ENCODE measurements at regions not wholly inside any gene's neighbourhood (a gene's known extent, or its start where the extent isn't known, plus 50 kb on each side); places are given as distances from the start of the nearest gene placed in this dataset.
"Not testable (repeated sequence)": the region's sequence is repeated elsewhere in the genome, so short reads cannot be mapped to it uniquely, and the experiment has no call there.

- no peak overlapping the region for H3K4me3 ChIP-seq (ENCODE audit: low read depth, low read length)
- no peak for DNase-seq (ENCODE audit: low read depth)
- in situ Hi-C loops (cut with HindIII; ENCODE audit: low sequenced_read_pairs), result no loop called here
- TF ChIP-seq, protein P1, sequence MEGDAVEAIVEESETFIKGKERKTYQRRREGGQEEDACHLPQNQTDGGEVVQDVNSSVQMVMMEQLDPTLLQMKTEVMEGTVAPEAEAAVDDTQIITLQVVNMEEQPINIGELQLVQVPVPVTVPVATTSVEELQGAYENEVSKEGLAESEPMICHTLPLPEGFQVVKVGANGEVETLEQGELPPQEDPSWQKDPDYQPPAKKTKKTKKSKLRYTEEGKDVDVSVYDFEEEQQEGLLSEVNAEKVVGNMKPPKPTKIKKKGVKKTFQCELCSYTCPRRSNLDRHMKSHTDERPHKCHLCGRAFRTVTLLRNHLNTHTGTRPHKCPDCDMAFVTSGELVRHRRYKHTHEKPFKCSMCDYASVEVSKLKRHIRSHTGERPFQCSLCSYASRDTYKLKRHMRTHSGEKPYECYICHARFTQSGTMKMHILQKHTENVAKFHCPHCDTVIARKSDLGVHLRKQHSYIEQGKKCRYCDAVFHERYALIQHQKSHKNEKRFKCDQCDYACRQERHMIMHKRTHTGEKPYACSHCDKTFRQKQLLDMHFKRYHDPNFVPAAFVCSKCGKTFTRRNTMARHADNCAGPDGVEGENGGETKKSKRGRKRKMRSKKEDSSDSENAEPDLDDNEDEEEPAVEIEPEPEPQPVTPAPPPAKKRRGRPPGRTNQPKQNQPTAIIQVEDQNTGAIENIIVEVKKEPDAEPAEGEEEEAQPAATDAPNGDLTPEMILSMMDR (IDR thresholded peaks at IDR 0.05; ENCODE audit: low read depth, low read length, missing control alignments), result no peak
These were observed 199.9 kb downstream of the CXXC4 start for GRCh38 chr4:104294811-104295210.

- in situ Hi-C loops (cut with HindIII; ENCODE audit: low sequenced_read_pairs), result no loop called here
- no peak overlapping the region for H3K4me3 ChIP-seq (ENCODE audit: low read depth, low read length)
- no peak for DNase-seq (ENCODE audit: low read depth)
- TF ChIP-seq, protein P1 (IDR thresholded peaks at IDR 0.05; ENCODE audit: low read depth, low read length, missing control alignments), result no peak
These were observed 207.8 kb downstream of the CXXC4 start for GRCh38 chr4:104286867-104287266.

DNA sequence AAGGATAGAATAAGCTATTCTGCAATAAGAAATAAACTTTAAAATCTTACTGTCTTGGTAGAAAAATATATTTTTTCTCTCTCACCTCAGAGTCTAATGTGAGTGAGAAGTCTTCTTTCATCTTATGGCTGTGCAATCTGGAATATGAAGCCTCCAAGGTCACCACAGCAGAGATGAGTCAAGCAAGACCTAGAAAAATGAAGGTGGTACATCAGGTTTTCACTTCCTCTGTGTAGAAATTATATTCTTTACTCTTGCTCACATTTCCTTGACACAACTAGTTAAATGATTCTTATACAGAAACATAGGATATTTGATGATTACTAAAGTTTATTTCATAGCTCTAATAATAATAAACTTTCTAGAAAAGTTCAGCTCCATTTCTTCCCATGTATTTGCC, 211.4 kb downstream of the CXXC4 start:
- H3K4me3 ChIP-seq (ENCODE audit: low read depth, low read length), result no peak overlapping the region
- no peak for DNase-seq (ENCODE audit: low read depth)
- TF ChIP-seq, protein P1 (IDR thresholded peaks at IDR 0.05; ENCODE audit: low read depth, low read length, missing control alignments), result no peak
- in situ Hi-C loops (cut with HindIII; ENCODE audit: low sequenced_read_pairs), result no loop called here

DNA sequence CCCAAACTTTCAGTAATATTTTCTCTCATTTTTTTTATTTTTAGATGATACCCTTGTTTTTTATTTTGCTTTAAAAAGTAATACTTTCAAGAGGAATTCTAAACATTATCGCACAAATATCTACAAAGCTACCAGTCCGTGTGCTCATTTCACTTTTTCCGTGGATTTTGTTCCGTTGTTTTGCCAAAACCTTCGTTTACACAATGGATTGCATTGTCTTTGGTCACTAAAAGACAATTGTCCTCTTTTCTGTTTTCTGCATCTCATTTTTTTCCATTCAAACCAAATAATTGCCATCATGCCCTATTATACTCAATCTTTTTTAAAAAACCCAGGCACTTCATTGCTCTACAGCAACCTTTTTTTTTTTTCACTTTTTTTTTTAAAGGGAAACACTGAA, 214.9 kb downstream of the CXXC4 start:
- in situ Hi-C loops (cut with HindIII; ENCODE audit: low sequenced_read_pairs), result no loop called here
- TF ChIP-seq, protein P1 (IDR thresholded peaks at IDR 0.05; ENCODE audit: low read depth, low read length, missing control alignments), result no peak
- H3K4me3 ChIP-seq (ENCODE audit: low read depth, low read length), result no peak overlapping the region
- no peak for DNase-seq (ENCODE audit: low read depth)

DNA sequence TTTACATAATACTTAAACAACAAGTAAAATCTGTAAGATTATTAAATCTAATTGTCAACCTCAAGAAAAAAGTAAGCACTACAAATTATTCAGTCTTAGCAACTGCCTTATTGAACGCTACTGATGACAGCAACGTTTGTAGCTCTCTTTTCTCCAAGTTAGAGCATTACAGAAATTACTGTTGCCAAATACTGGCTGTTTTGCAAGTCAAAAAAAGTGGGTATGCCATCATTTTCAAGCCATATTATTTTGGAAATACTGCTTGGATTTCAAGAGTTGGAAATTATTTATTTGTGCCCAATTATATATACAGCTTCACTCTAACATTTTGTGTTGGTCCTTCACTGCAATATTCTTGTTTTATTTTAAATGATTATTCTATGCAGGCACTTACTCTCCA, 221.7 kb downstream of the CXXC4 start:
- TF ChIP-seq, protein P1 (IDR thresholded peaks at IDR 0.05; ENCODE audit: low read depth, low read length, missing control alignments), result no peak
- DNase-seq (ENCODE audit: low read depth), result no peak
- H3K4me3 ChIP-seq (ENCODE audit: low read depth, low read length), result no peak overlapping the region
- in situ Hi-C loops (cut with HindIII; ENCODE audit: low sequenced_read_pairs), result no loop called here

DNA sequence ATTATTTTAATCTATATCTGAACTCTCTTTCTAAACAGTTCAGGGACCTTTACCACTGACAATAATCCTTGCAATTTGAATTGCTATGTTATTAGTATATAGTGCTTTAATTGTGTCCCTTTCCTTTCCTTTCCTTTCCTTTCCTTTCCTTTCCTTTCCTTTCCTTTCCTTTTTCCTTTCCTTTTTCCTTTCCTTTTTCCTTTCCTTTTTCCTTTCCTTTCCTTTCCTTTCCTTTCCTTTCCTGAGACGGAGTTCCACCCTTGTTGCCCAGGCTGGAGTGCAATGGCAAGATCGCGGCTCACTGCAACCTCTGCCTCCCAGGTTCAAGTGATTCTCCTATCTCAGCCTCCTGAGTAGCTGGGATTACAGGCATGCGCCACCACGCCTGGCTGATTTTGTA, 225.1 kb downstream of the CXXC4 start:
- DNase-seq (ENCODE audit: low read depth); H3K4me3 ChIP-seq (ENCODE audit: low read depth, low read length); in situ Hi-C loops (cut with HindIII; ENCODE audit: low sequenced_read_pairs): not testable (repeated sequence)

- TF ChIP-seq, protein P1 (IDR thresholded peaks at IDR 0.05; ENCODE audit: low read depth, low read length, missing control alignments), result no peak
- H3K4me3 ChIP-seq (ENCODE audit: low read depth, low read length), result no peak overlapping the region
- no peak for DNase-seq (ENCODE audit: low read depth)
- in situ Hi-C loops (cut with HindIII; ENCODE audit: low sequenced_read_pairs), result no loop called here
These were observed 231.6 kb downstream of the CXXC4 start for GRCh38 chr4:104263100-104263499.
